ENCODE measurements at regions not wholly inside any gene's neighbourhood (a gene's known extent, or its start where the extent isn't known, plus 50 kb on each side); places are given as distances from the start of the nearest gene placed in this dataset.

- TF ChIP-seq REST (IDR thresholded peaks at IDR 0.05) (no peak), YY1 (IDR thresholded peaks at IDR 0.05) (no peak)
These were observed 83.9 kb upstream of the FAM241A start (continued) for GRCh38 chr4:112061207-112061817.

- Histone ChIP-seq H3K27ac (ENCODE audit: low read depth in 1 of 2, low read length in 2 of 2) (no peak overlapping the region), H3K27me3 (ENCODE audit: control insufficient read depth in 4 of 4, insufficient read depth in 4 of 4, low read length in 3 of 4) (no peaks in the 10 kb centered on the region), H3K9ac (ENCODE audit: low read depth in 1 of 2, low read length in 2 of 2) (no peak overlapping the region), H3K36me3 (ENCODE audit: control insufficient read depth in 4 of 4, insufficient read depth in 3 of 4, low read depth in 1 of 4, low read length in 3 of 4) (no peaks in the 10 kb centered on the region), H3K4me1 (ENCODE audit: control insufficient read depth in 4 of 4, insufficient read depth in 4 of 4, low read length in 3 of 4) (no peaks in the 10 kb centered on the region), H3K4me3 (ENCODE audit: low read depth in 1 of 3, low read length in 3 of 3) (no peak overlapping the region), H3K9me3 (ENCODE audit: control insufficient read depth in 4 of 4, low read length in 3 of 4) (no peaks in the 10 kb centered on the region)
- DNase-seq (ENCODE audit: low spot score) = no peak
- 91% methylated on average over 1 of the region's 1 CpG for WGBS
- TF ChIP-seq ATF3 (IDR thresholded peaks at IDR 0.05) = no peak
- TF ChIP-seq YY1 (IDR thresholded peaks at IDR 0.05) = no peak
- no peak for TF ChIP-seq REST (IDR thresholded peaks at IDR 0.05)
- no peak for TF ChIP-seq SP1 (IDR thresholded peaks at IDR 0.05)
- TF ChIP-seq EGR1 (IDR thresholded peaks at IDR 0.05; ENCODE audit: low read depth in 2 of 2) = no peak
- TF ChIP-seq FOXA2 (IDR thresholded peaks at IDR 0.05) = no peak
These were observed 82.0 kb upstream of the FAM241A start for GRCh38 chr4:112063260-112063659.

- Histone ChIP-seq H3K4me3 (ENCODE audit: low read depth in 1 of 3, low read length in 3 of 3) (no peak overlapping the region), H3K9ac (ENCODE audit: low read depth in 1 of 2, low read length in 2 of 2) (no peak overlapping the region), H3K27me3 (ENCODE audit: control insufficient read depth in 4 of 4, insufficient read depth in 4 of 4, low read length in 3 of 4) (no peaks in the 10 kb centered on the region), H3K9me3 (ENCODE audit: control insufficient read depth in 4 of 4, low read length in 3 of 4) (no peaks in the 10 kb centered on the region), H3K4me1 (ENCODE audit: control insufficient read depth in 4 of 4, insufficient read depth in 4 of 4, low read length in 3 of 4) (no peaks in the 10 kb centered on the region), H3K36me3 (ENCODE audit: control insufficient read depth in 4 of 4, insufficient read depth in 3 of 4, low read depth in 1 of 4, low read length in 3 of 4) (no peaks in the 10 kb centered on the region), H3K27ac (ENCODE audit: low read depth in 1 of 2, low read length in 2 of 2) (no peak overlapping the region)
- 85% methylated on average over 2 of the region's 2 CpGs for WGBS
- no peak for DNase-seq (ENCODE audit: low spot score)
- no peak for TF ChIP-seq YY1 (IDR thresholded peaks at IDR 0.05)
- TF ChIP-seq EGR1 (IDR thresholded peaks at IDR 0.05; ENCODE audit: low read depth in 2 of 2) = no peak
- no peak for TF ChIP-seq RXRA (IDR thresholded peaks at IDR 0.05)
- no peak for TF ChIP-seq ATF3 (IDR thresholded peaks at IDR 0.05)
- TF ChIP-seq REST (IDR thresholded peaks at IDR 0.05) = no peak
- no peak for TF ChIP-seq MAX (IDR thresholded peaks at IDR 0.05)
- TF ChIP-seq HNF4G (IDR thresholded peaks at IDR 0.05) = no peak
- TF ChIP-seq HNF4A (conservative IDR thresholded peaks at IDR 0.05) = no peak
- TF ChIP-seq NR2F2 (IDR thresholded peaks at IDR 0.05) = no peak
- no peak for TF ChIP-seq ZBTB33 (IDR thresholded peaks at IDR 0.05)
- no peak for TF ChIP-seq CTCF (IDR thresholded peaks at IDR 0.05; ENCODE audit: low read depth, low read length, missing input control)
These were observed 76.1 kb upstream of the FAM241A start for GRCh38 chr4:112069110-112069509.

Data from liver (tissue), 8 donors.